ENCODE measurements at regions not wholly inside any gene's neighbourhood (a gene's known extent, or its start where the extent isn't known, plus 50 kb on each side); places are given as distances from the start of the nearest gene placed in this dataset.

DNA sequence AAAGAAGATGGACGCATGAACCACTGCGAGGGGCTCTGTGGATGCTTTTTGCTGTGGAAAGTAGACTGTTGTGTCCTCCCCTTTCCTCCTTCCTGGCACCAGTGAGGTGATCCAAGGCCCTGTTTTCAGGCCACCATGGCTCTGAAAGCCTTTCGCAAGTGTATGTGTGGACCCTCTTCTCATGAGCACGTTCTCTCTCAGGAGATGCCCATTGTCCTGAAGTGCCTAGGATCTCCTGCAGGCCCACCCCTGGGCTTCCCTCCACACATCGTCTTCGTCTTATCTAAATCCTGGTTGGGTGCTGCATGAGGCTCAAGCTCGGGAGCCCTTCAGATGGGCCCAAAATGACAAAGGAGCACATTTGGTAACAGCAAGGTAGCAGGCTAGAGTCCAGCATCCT, 188.2 kb downstream of the PTPN20 start:
- TF ChIP-seq POLR2A (IDR thresholded peaks at IDR 0.05) (no peak), EP300 (IDR thresholded peaks at IDR 0.05) (no peak), POLR2AphosphoS5 (IDR thresholded peaks at IDR 0.05) (no peak)
- TF ChIP-seq, protein P1, sequence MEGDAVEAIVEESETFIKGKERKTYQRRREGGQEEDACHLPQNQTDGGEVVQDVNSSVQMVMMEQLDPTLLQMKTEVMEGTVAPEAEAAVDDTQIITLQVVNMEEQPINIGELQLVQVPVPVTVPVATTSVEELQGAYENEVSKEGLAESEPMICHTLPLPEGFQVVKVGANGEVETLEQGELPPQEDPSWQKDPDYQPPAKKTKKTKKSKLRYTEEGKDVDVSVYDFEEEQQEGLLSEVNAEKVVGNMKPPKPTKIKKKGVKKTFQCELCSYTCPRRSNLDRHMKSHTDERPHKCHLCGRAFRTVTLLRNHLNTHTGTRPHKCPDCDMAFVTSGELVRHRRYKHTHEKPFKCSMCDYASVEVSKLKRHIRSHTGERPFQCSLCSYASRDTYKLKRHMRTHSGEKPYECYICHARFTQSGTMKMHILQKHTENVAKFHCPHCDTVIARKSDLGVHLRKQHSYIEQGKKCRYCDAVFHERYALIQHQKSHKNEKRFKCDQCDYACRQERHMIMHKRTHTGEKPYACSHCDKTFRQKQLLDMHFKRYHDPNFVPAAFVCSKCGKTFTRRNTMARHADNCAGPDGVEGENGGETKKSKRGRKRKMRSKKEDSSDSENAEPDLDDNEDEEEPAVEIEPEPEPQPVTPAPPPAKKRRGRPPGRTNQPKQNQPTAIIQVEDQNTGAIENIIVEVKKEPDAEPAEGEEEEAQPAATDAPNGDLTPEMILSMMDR (IDR thresholded peaks at IDR 0.05): no peak
